GM20000 (cell line): ENCODE measurements at regions not wholly inside any gene's neighbourhood (a gene's known extent, or its start where the extent isn't known, plus 50 kb on each side); places are given as distances from the start of the nearest gene placed in this dataset.

Source experiments
- DNase-seq: peaks from one replicate; pipeline ENCODE4 v3.0.0; 2012; ENCODE audit warnings: low spot score
- CTCF ChIP-seq: IDR thresholded peaks from 2 replicates; pipeline ENCODE4 v1.5.1; 2012; ENCODE audit warnings: mild to moderate bottlenecking, control low read depth; ENCODE audit errors: extremely low read depth, missing control alignments

GRCh38 chr13:82797876-82798275, 1084.4 kb downstream of the SLITRK1 start:
- DNase-seq: no peak
- TF ChIP-seq CTCF: no peak

GRCh38 chr13:82791035-82791434, 1091.2 kb downstream of the SLITRK1 start:
- no peak for DNase-seq
- TF ChIP-seq CTCF: no peak

- no peak for DNase-seq
- TF ChIP-seq CTCF: no peak
Measured at GRCh38 chr13:82772816-82773215, 1109.5 kb downstream of the SLITRK1 start.

DNA sequence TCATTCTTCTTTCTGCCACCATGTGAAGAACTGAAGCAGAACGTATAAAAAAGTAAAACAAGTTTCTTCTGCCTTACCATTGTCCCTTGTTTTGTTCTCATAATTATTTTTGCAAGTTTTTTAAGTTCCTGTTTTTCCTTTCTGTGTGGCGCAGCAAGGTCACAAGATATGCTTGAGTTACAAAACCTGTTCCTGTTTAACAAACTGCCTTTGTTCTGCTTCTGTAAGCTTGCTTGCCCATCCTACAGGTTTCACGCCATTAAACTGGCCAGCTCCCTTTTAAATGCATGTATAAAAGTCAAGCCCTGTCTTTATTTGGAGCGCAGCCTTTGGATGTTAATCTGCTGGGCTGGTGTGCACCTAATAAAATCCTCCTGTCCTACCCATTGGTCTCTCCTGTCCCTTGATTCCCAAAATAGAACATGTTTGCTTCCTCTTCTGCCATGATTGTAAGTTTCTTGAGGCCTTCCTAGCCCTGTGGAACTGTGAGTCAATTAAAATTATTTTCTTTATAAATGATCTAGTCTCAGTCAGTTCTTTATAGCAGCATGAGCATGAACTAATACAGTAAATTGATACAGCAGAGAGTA, 1115.4 kb downstream of the SLITRK1 start:
- no peak for DNase-seq
- no peak for TF ChIP-seq CTCF

DNA sequence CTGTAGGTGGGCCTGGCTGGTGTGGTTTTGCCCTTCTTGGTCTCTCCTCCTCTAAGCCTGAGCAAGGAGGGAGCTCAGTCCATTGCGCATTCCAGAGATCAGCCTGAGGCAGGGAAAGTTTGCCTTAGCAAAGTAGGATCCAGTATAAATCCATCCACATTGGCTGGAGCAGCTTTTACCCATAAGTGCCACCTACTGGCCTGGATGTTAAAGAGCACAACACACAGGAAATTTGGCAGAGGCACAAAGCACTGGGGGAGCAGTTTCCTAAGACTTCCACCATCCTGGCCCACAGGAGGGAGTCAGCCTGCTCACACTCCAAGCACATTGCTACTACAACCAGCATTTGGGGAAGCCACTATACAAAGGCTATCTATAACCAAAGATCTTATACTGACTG, 1124.2 kb downstream of the SLITRK1 start:
- no peak for TF ChIP-seq CTCF
- DNase-seq: peak; percentile 7

GRCh38 chr13:82751206-82751605, 1131.1 kb downstream of the SLITRK1 start:
- no peak for DNase-seq
- no peak for TF ChIP-seq CTCF

GRCh38 chr13:82749551-82749950, 1132.7 kb downstream of the SLITRK1 start:
- DNase-seq: no peak

More at GRCh38 chr13:82749551-82749950, 1132.7 kb downstream of the SLITRK1 start:
- no peak for TF ChIP-seq CTCF
